Right cardiac atrium (tissue), 5 donors: ENCODE measurements at regions not wholly inside any gene's neighbourhood (a gene's known extent, or its start where the extent isn't known, plus 50 kb on each side); places are given as distances from the start of the nearest gene placed in this dataset.
"Not testable (repeated sequence)": the region's sequence is repeated elsewhere in the genome, so short reads cannot be mapped to it uniquely, and the experiment has no call there.

ENCODE experiments used
- ATAC-seq, 2 donors: fragments of 200-7000 bp; cut with Tn5 transposase; one replicate each; pipeline versions ENCODE4 v1.8.0 to v1.9.1; 2020; ENCODE audit warnings: moderate library complexity in 2 of 2, mild to moderate bottlenecking in 1 of 2
- DNase-seq, 3 donors: peaks; one replicate each; pipeline ENCODE4 v3.0.0-alpha.2; 2020
- H3K27ac ChIP-seq: one replicate; pipeline ENCODE4 v1.5.1; 2013; ENCODE audit warnings: mild to moderate bottlenecking, low read length, control low read depth, moderate library complexity
- H3K27me3 ChIP-seq: one replicate; pipeline ENCODE4 v1.6.1; 2013; ENCODE audit not compliant: control insufficient read depth, insufficient read depth
- H3K4me1 ChIP-seq: one replicate; pipeline ENCODE4 v1.6.1; 2013; ENCODE audit warnings: low read length; ENCODE audit not compliant: control insufficient read depth, insufficient read depth
- H3K4me3 ChIP-seq: one replicate; pipeline ENCODE4 v1.5.1; 2013; ENCODE audit warnings: low read length, control low read depth
- H3K9me3 ChIP-seq: one replicate; pipeline ENCODE4 v1.6.1; 2013; ENCODE audit warnings: low read length; ENCODE audit not compliant: control insufficient read depth
- WGBS: extraction: QIAGEN DNeasy Blood & Tissue Kit; methylation state at CpG from one replicate; pipeline ENCODE4 v1.1.7; 2013; 5-methylcytosine and 5-hydroxymethylcytosine counted together
- intact Hi-C, 4 donors: fragments of 100-400 bp; cut with DNase I; formaldehyde crosslinking; loops; one replicate each; pipeline versions ENCODE4 v1.11.0 to v1.14.0; 2022 to 2023
- donor health status: healthy with polysubstance abuse.
- donor health status: DM: no; HTN: yes; CAD: no.
- donor health status: DM: no; HTN: no; CAD: no.
- donor health status: DM: no; HTN: yes; CAD: no; lungs with severe emphysema.
- donor health status: DM: yes; HTN: yes; CAD: no.

- H3K27ac ChIP-seq, H3K4me1 ChIP-seq, intact Hi-C loops, H3K4me3 ChIP-seq, H3K9me3 ChIP-seq, H3K27me3 ChIP-seq, ATAC-seq: not testable (repeated sequence)
- DNase-seq: peak in 1 of 3 donors; percentile 11
- 48% methylated on average over 2 of the region's 2 CpGs for WGBS
Measured at GRCh38 chr6:115502432-115502831, 558.3 kb downstream of the FRK start.

GRCh38 chr6:115495184-115495583 is 565.5 kb downstream of the FRK start:
- ATAC-seq: no peak
- 69% methylated on average over 3 of the region's 3 CpGs for WGBS
- Histone ChIP-seq H3K27me3 (no peaks in the 10 kb centered on the region), H3K9me3 (no peaks in the 10 kb centered on the region), H3K27ac (no peak overlapping the region), H3K4me3 (no peak overlapping the region), H3K4me1 (no peaks in the 10 kb centered on the region)
- no peak for DNase-seq
- intact Hi-C loops: no loop called here

- no peaks in the 10 kb centered on the region for H3K9me3 ChIP-seq
- DNase-seq (no peak), ATAC-seq (no peak)
- intact Hi-C loops: no loop called here
- no peak overlapping the region for H3K27ac ChIP-seq
- no peak overlapping the region for H3K4me3 ChIP-seq
- H3K27me3 ChIP-seq: no peaks in the 10 kb centered on the region
- 78% methylated on average over 2 of the region's 2 CpGs for WGBS
- no peaks in the 10 kb centered on the region for H3K4me1 ChIP-seq
Measured at GRCh38 chr6:115487331-115487730, 573.4 kb downstream of the FRK start.

DNA sequence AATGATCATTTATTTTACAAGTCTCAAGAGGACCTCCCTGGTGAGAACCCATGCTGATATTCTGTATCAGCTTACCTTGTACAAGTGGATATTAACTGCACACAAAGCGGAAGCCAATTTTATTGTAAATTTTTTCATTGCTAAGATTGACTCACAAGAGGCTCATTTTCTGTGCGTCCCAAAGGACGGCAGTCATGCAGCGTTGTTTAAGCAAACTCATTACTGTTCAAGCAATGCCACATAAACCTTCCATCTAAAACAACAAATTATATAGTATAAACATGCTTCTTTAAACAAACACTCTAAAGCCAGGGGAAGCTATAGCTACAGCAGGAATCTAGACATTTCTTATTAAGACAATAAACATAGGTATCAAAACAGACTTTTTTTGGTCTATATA is 575.3 kb downstream of the FRK start:
- DNase-seq (no peak), ATAC-seq (no peak)
- 65% methylated on average over 4 of the region's 4 CpGs for WGBS
- no peaks in the 10 kb centered on the region for H3K4me1 ChIP-seq
- no peaks in the 10 kb centered on the region for H3K27me3 ChIP-seq
- H3K27ac ChIP-seq: no peak overlapping the region
- H3K9me3 ChIP-seq: no peaks in the 10 kb centered on the region
- H3K4me3 ChIP-seq: no peak overlapping the region
- intact Hi-C loops: no loop called here

DNA sequence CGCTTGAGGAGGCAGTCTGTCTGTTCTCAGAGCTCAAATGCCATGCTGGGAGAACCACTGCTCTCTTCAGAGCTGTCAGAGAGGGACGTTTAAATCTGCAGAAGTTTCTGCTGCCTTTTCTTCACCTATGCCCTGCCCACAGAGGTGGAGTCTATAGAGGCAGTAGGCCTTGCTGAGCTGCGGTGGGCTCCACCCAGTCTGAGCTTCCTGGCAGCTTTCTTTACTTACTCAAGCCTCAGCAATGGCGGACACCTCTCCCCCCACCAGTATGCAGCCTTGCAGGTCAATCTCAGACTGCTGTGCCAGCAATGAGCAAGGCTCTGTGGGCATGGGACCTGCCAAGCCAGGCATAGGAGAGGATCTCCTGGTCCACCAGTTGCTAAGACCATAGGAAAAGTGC is 580.1 kb downstream of the FRK start:
- H3K9me3 ChIP-seq, H3K4me3 ChIP-seq, H3K27ac ChIP-seq, H3K27me3 ChIP-seq, ATAC-seq, H3K4me1 ChIP-seq, intact Hi-C loops: not testable (repeated sequence)
- 70% methylated on average over 4 of the region's 4 CpGs for WGBS
- DNase-seq: peak in 1 of 3 donors; percentile 6

GRCh38 chr6:115474443-115475041 is 586.1 kb downstream of the FRK start:
- no peak for ATAC-seq
- DNase-seq: no peak
- no peaks in the 10 kb centered on the region for H3K4me1 ChIP-seq
- H3K9me3 ChIP-seq: no peaks in the 10 kb centered on the region
- 69% methylated on average over 3 of the region's 3 CpGs for WGBS
- intact Hi-C loops: no loop called here
- H3K4me3 ChIP-seq: no peak overlapping the region
- no peak overlapping the region for H3K27ac ChIP-seq
- H3K27me3 ChIP-seq: no peaks in the 10 kb centered on the region

DNA sequence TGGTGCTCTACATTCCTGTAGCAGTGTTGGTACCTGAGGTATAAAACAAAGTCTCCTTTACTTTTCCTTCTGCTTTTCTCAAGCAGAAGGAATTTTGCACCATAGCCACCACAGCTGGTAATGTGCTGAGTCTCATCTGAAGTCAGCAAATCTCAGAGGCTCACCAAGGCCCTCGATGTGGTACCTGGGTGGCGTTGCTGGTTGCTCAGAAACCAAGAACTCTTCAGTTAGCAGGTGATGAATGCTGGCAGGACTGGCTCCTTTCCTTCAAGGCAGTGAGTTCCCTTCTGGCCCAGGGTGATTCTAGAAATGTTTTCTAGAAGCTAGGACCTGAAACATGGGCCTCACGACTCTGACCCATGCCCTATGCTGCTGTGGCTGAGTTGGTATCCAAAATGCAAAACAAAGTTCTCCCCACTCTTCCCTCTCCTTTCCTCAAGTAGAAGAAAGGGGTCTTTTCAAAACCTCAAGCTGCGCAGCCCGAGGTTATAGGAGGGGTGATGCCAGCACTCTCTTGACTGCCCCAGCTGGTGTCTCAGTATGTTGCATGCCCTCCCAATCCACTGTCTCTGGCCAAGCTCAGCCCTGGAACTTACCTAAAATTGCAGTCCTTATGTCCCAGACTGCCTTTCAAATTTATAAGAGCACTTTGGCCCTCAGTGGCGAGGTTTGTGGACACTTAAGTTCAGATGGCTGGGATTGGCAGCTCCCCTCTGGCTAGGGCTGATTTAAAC is 592.3 kb downstream of the FRK start:
- no peaks in the 10 kb centered on the region for H3K27me3 ChIP-seq
- ATAC-seq (no peak), DNase-seq (no peak)
- no peak overlapping the region for H3K27ac ChIP-seq
- H3K4me3 ChIP-seq: no peak overlapping the region
- no peaks in the 10 kb centered on the region for H3K9me3 ChIP-seq
- WGBS: 72% methylated on average over 6 of the region's 6 CpGs
- no peaks in the 10 kb centered on the region for H3K4me1 ChIP-seq
- intact Hi-C loops: no loop called here

DNA sequence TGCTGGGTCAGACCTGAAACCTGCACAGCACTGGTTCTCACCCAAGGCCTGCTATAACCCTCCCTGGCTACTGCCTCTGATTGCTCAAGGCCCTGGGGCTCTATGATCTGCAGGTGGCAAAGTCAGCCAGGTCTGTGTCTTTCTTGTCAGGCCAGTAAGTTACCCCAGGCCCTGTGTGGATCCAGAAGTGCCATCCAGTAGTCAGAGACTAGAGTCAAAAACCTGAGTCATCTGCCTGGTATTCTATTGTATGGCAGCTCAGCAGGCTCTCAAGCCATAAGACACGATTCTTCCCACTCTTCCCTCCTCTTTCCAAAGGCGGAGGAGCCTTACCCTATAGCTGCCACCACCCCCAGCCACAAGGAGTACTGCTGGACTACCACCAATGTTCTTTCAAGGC is 593.0 kb downstream of the FRK start:
- 79% methylated on average over 2 of the region's 2 CpGs for WGBS
- no peaks in the 10 kb centered on the region for H3K4me1 ChIP-seq
- ATAC-seq (no peak), DNase-seq (no peak)
- no peak overlapping the region for H3K4me3 ChIP-seq
- intact Hi-C loops: no loop called here
- H3K27ac ChIP-seq: no peak overlapping the region
- no peaks in the 10 kb centered on the region for H3K9me3 ChIP-seq
- H3K27me3 ChIP-seq: no peaks in the 10 kb centered on the region

- intact Hi-C loops: no loop called here
- H3K4me1 ChIP-seq: no peaks in the 10 kb centered on the region
- no peaks in the 10 kb centered on the region for H3K9me3 ChIP-seq
- no peak for DNase-seq
- no peak overlapping the region for H3K27ac ChIP-seq
- no peak overlapping the region for H3K4me3 ChIP-seq
- ATAC-seq: no peak
- 78% methylated on average over 1 of the region's 1 CpG for WGBS
- no peaks in the 10 kb centered on the region for H3K27me3 ChIP-seq
Measured at GRCh38 chr6:115460913-115461312, 599.8 kb downstream of the FRK start.

DNA sequence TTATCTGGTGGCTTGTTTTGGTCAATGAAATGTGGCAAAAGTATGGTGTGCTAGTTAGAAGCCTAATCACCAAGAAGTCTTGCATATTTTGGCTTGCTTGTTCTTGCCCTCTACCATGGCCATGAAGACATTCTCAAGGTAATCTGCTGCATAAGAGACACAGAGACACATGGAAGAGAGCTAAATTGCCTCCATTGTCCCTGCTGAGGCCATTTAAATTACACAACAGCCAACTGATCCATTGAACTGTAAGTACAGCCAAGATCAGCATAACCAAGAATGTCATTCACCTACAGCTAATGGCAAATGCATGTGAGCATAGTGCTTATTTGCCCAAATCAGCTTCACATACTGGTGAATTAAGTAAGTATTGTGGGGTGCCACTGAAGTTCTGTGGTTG is 603.8 kb downstream of the FRK start:
- H3K4me3 ChIP-seq: no peak overlapping the region
- no peak overlapping the region for H3K27ac ChIP-seq
- H3K27me3 ChIP-seq: no peaks in the 10 kb centered on the region
- H3K9me3 ChIP-seq: no peaks in the 10 kb centered on the region
- intact Hi-C loops: no loop called here
- DNase-seq (no peak), ATAC-seq (no peak)
- H3K4me1 ChIP-seq: no peaks in the 10 kb centered on the region

GRCh38 chr6:115443825-115444478 is 616.7 kb downstream of the FRK start:
- intact Hi-C loops: no loop called here
- Histone ChIP-seq H3K4me1 (no peaks in the 10 kb centered on the region), H3K9me3 (no peaks in the 10 kb centered on the region), H3K27ac (no peak overlapping the region), H3K4me3 (no peak overlapping the region), H3K27me3 (no peaks in the 10 kb centered on the region)
- ATAC-seq (no peak), DNase-seq (no peak)
- WGBS: 63% methylated on average over 4 of the region's 4 CpGs
